ENCODE measurements at regions not wholly inside any gene's neighbourhood (a gene's known extent, or its start where the extent isn't known, plus 50 kb on each side); places are given as distances from the start of the nearest gene placed in this dataset.

- no peaks in the 10 kb centered on the region for H3K9me3 Mint-ChIP-seq
- TF ChIP-seq, protein P1, sequence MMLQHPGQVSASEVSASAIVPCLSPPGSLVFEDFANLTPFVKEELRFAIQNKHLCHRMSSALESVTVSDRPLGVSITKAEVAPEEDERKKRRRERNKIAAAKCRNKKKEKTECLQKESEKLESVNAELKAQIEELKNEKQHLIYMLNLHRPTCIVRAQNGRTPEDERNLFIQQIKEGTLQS (CRISPR knock-in tag; conservative IDR thresholded peaks at IDR 0.05), result no peak
- TF ChIP-seq, protein P2, sequence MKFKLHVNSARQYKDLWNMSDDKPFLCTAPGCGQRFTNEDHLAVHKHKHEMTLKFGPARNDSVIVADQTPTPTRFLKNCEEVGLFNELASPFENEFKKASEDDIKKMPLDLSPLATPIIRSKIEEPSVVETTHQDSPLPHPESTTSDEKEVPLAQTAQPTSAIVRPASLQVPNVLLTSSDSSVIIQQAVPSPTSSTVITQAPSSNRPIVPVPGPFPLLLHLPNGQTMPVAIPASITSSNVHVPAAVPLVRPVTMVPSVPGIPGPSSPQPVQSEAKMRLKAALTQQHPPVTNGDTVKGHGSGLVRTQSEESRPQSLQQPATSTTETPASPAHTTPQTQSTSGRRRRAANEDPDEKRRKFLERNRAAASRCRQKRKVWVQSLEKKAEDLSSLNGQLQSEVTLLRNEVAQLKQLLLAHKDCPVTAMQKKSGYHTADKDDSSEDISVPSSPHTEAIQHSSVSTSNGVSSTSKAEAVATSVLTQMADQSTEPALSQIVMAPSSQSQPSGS (CRISPR knock-in tag; IDR thresholded peaks at IDR 0.05; ENCODE audit: borderline replicate concordance, low read depth), result no peak
- TF ChIP-seq CREB1 (CRISPR knock-in tag; IDR thresholded peaks at IDR 0.05) (no peak), SP1 (CRISPR knock-in tag; conservative IDR thresholded peaks at IDR 0.05) (no peak), RELA (CRISPR knock-in tag; IDR thresholded peaks at IDR 0.05; ENCODE audit: borderline replicate concordance) (no peak), MXD4 (CRISPR knock-in tag; IDR thresholded peaks at IDR 0.05; ENCODE audit: borderline replicate concordance) (no peak), ZNF263 (CRISPR knock-in tag; IDR thresholded peaks at IDR 0.05; ENCODE audit: low read depth) (no peak), STAT6 (CRISPR knock-in tag; conservative IDR thresholded peaks at IDR 0.05; ENCODE audit: low read depth) (no peak), E2F4 (CRISPR knock-in tag; IDR thresholded peaks at IDR 0.05; ENCODE audit: borderline replicate concordance, low read depth) (no peak), SMAD4 (CRISPR knock-in tag; IDR thresholded peaks at IDR 0.05) (no peak)
- TF ChIP-seq, protein P3, sequence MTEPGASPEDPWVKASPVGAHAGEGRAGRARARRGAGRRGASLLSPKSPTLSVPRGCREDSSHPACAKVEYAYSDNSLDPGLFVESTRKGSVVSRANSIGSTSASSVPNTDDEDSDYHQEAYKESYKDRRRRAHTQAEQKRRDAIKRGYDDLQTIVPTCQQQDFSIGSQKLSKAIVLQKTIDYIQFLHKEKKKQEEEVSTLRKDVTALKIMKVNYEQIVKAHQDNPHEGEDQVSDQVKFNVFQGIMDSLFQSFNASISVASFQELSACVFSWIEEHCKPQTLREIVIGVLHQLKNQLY (CRISPR knock-in tag; IDR thresholded peaks at IDR 0.05), result no peak
- TF ChIP-seq, protein P4, sequence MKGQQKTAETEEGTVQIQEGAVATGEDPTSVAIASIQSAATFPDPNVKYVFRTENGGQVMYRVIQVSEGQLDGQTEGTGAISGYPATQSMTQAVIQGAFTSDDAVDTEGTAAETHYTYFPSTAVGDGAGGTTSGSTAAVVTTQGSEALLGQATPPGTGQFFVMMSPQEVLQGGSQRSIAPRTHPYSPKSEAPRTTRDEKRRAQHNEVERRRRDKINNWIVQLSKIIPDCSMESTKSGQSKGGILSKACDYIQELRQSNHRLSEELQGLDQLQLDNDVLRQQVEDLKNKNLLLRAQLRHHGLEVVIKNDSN (CRISPR knock-in tag; IDR thresholded peaks at IDR 0.05), result no peak
- CTCF ChIA-PET, result interaction anchor here (0.6 kb wide), 1 partner anchor 111 kb away, joined by 3 read pairs; no protein-coding TSS in a partner anchor
- ATAC-seq (peak; percentile 56), DNase-seq (ENCODE audit: low spot score) (peak; percentile 30)
- H3K36me3 Mint-ChIP-seq, result no peaks in the 10 kb centered on the region
- POLR2A ChIA-PET, result no interaction called here
- H3K27me3 Mint-ChIP-seq (ENCODE audit: low read depth), result no peaks in the 10 kb centered on the region
- peaks cover 4% of the 10 kb centered on the region; the same call in 1 of the 2 replicates for H3K4me1 Mint-ChIP-seq
- no peak overlapping the region for H3K4me3 Mint-ChIP-seq
- H3K27ac Mint-ChIP-seq, result no peak overlapping the region; the same call in 1 of the 2 replicates
Measured at GRCh38 chr1:244154872-244155531, 103.9 kb downstream of the ZBTB18 start.

GRCh38 chr1:244155661-244156060 is 104.6 kb downstream of the ZBTB18 start:
- H3K27me3 Mint-ChIP-seq (ENCODE audit: low read depth), result no peaks in the 10 kb centered on the region
- no peaks in the 10 kb centered on the region for H3K9me3 Mint-ChIP-seq
- H3K27ac Mint-ChIP-seq, result no peak overlapping the region
- ATAC-seq (peak; percentile 16; the same call in 1 of the 2 replicates), DNase-seq (ENCODE audit: low spot score) (no peak)
- peaks cover 6% of the 10 kb centered on the region for H3K4me1 Mint-ChIP-seq
- ChIA-PET CTCF (no interaction called here), POLR2A (no interaction called here)
- H3K36me3 Mint-ChIP-seq, result no peaks in the 10 kb centered on the region
- no peak overlapping the region for H3K4me3 Mint-ChIP-seq
- TF ChIP-seq ZNF317 (CRISPR knock-in tag; IDR thresholded peaks at IDR 0.05; ENCODE audit: borderline replicate concordance, low read depth), result no peak
- TF ChIP-seq HMGA2 (CRISPR knock-in tag; IDR thresholded peaks at IDR 0.05), result no peak
- TF ChIP-seq, protein P3 (CRISPR knock-in tag; IDR thresholded peaks at IDR 0.05), result no peak
- TF ChIP-seq FOXJ3 (CRISPR knock-in tag; IDR thresholded peaks at IDR 0.05; ENCODE audit: borderline replicate concordance), result no peak
- no peak for TF ChIP-seq GRHL2 (CRISPR knock-in tag; IDR thresholded peaks at IDR 0.05; ENCODE audit: insufficient replicate concordance, severe bottlenecking)
- no peak for TF ChIP-seq NFATC4 (CRISPR knock-in tag; IDR thresholded peaks at IDR 0.05)
- TF ChIP-seq STAT6 (CRISPR knock-in tag; conservative IDR thresholded peaks at IDR 0.05; ENCODE audit: low read depth), result no peak
- no peak for TF ChIP-seq ZNF425 (CRISPR knock-in tag; conservative IDR thresholded peaks at IDR 0.05)
- TF ChIP-seq, protein P5, sequence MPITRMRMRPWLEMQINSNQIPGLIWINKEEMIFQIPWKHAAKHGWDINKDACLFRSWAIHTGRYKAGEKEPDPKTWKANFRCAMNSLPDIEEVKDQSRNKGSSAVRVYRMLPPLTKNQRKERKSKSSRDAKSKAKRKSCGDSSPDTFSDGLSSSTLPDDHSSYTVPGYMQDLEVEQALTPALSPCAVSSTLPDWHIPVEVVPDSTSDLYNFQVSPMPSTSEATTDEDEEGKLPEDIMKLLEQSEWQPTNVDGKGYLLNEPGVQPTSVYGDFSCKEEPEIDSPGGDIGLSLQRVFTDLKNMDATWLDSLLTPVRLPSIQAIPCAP (CRISPR knock-in tag; IDR thresholded peaks at IDR 0.05), result no peak
